A673 (cell line): ENCODE measurements at regions not wholly inside any gene's neighbourhood (a gene's known extent, or its start where the extent isn't known, plus 50 kb on each side); places are given as distances from the start of the nearest gene placed in this dataset.

ENCODE experiments used
- EZH2 ChIP-seq: fragments of 200-600 bp; sonication (generic); IDR thresholded peaks from 2 replicates; pipeline ENCODE4 v1.6.1; 2017; ENCODE audit warnings: borderline replicate concordance, low read depth, mild to moderate bottlenecking, mixed read lengths, antibody characterized with exemption, low read length; ENCODE audit not compliant: poor library complexity, severe bottlenecking
- TF ChIP-seq, protein P1 (sequence below): fragments of 300-800, 200-600 bp; sonication (generic); conservative IDR thresholded peaks from 2 replicates; pipeline ENCODE4 v1.5.1; 2017; ENCODE audit warnings: low read depth, mild to moderate bottlenecking, antibody characterized with exemption, low read length, moderate library complexity, mixed read lengths

- TF ChIP-seq, protein P1, sequence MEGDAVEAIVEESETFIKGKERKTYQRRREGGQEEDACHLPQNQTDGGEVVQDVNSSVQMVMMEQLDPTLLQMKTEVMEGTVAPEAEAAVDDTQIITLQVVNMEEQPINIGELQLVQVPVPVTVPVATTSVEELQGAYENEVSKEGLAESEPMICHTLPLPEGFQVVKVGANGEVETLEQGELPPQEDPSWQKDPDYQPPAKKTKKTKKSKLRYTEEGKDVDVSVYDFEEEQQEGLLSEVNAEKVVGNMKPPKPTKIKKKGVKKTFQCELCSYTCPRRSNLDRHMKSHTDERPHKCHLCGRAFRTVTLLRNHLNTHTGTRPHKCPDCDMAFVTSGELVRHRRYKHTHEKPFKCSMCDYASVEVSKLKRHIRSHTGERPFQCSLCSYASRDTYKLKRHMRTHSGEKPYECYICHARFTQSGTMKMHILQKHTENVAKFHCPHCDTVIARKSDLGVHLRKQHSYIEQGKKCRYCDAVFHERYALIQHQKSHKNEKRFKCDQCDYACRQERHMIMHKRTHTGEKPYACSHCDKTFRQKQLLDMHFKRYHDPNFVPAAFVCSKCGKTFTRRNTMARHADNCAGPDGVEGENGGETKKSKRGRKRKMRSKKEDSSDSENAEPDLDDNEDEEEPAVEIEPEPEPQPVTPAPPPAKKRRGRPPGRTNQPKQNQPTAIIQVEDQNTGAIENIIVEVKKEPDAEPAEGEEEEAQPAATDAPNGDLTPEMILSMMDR, result no peak
- TF ChIP-seq EZH2, result no peak
Observed at GRCh38 chr18:41396861-41397260, 558.2 kb upstream of the PIK3C3 start.
